Natural killer cell (primary cell): ENCODE measurements at regions not wholly inside any gene's neighbourhood (a gene's known extent, or its start where the extent isn't known, plus 50 kb on each side); places are given as distances from the start of the nearest gene placed in this dataset.

Experiments used
- ATAC-seq, 3 donors: fragments of 150-1000 bp in 2 of 3; fragments of 200-7000 bp in 1 of 3; cut with Tn5 transposase; 1 replicate in 1 of 3; 2 replicates in 2 of 3; pipeline ENCODE4 v1.10.0; 2021; ENCODE audit warnings: mild to moderate bottlenecking in 2 of 3, moderate library complexity in 2 of 3
- DNase-seq, 2 donors: peaks; one replicate each; pipeline versions ENCODE4 v3.0.0 to v3.0.0-alpha.2; 2013 to 2021; ENCODE audit warnings: mixed read lengths in 1 of 2
- H3K27ac ChIP-seq: one replicate; pipeline ENCODE4 v1.5.1; 2013; ENCODE audit warnings: mild to moderate bottlenecking, low read length
- H3K27me3 ChIP-seq: one replicate; pipeline ENCODE4 v1.6.1; 2013; ENCODE audit warnings: low read length; ENCODE audit not compliant: control insufficient read depth, insufficient read depth
- H3K36me3 ChIP-seq: one replicate; pipeline ENCODE4 v1.6.1; 2013; ENCODE audit warnings: low read length; ENCODE audit not compliant: control insufficient read depth, insufficient read depth
- H3K4me1 ChIP-seq: one replicate; pipeline ENCODE4 v1.6.1; 2013; ENCODE audit warnings: low read length; ENCODE audit not compliant: control insufficient read depth, insufficient read depth
- H3K4me3 ChIP-seq: one replicate; pipeline ENCODE4 v1.5.1; 2013; ENCODE audit warnings: low read length
- H3K9me3 ChIP-seq: one replicate; pipeline ENCODE4 v1.6.1; 2013; ENCODE audit warnings: low read length; ENCODE audit not compliant: control insufficient read depth, insufficient read depth
- H3K27ac Mint-ChIP-seq, 2 donors: one replicate each; pipeline ENCODE4 v1.8.0; 2022; ENCODE audit warnings: mild to moderate bottlenecking in 2 of 2, mixed read lengths in 2 of 2, moderate library complexity in 1 of 2
- H3K27me3 Mint-ChIP-seq, 2 donors: one replicate each; pipeline ENCODE4 v1.8.0; 2022; ENCODE audit warnings: low read depth in 2 of 2, mixed read lengths in 2 of 2
- H3K36me3 Mint-ChIP-seq: one replicate; pipeline ENCODE4 v1.8.0; 2022; ENCODE audit warnings: mixed read lengths
- H3K4me1 Mint-ChIP-seq, 2 donors: one replicate each; pipeline ENCODE4 v1.8.0; 2022; ENCODE audit warnings: mixed read lengths in 2 of 2
- H3K4me3 Mint-ChIP-seq: one replicate; pipeline ENCODE4 v1.8.0; 2022; ENCODE audit warnings: mild to moderate bottlenecking, moderate library complexity, mixed read lengths
- H3K9me3 Mint-ChIP-seq, 2 donors: one replicate each; pipeline ENCODE4 v1.8.0; 2022; ENCODE audit warnings: mixed read lengths in 2 of 2
- WGBS: methylation state at CpG from one replicate; pipeline ENCODE4 v1.1.7; 2013; ENCODE audit warnings: missing lambda C conversion rate; ENCODE audit not compliant: insufficient coverage; 5-methylcytosine and 5-hydroxymethylcytosine counted together
- intact Hi-C: fragments of 100-400 bp; cut with micrococcal nuclease; formaldehyde crosslinking; loops from one replicate; pipeline ENCODE4 v1.14.2; 2022
- TF ChIP-seq, protein P1 (sequence below): fragments of 200-600 bp; IDR thresholded peaks from one replicate; pipeline ENCODE4 v1.8.0; 2022; ENCODE audit warnings: antibody characterized with exemption

DNA sequence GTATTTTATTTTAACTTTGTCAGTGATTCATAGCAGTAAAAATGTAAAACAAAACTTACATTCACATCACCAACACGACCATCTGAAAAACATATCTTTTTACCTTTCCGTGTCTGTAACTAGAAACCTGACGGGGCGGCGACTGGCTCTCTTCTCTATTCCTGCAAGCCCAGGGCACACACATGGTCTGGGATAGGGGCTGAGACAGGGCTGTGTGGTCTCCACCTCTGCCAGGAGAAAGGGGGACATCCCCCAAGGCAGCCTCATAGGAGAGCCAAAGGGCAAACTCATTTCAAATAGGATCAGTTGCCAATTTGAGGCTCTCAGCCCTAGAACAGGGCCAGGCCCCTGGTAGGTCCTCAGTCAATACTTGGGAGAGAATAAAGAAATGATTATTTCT is 359.4 kb downstream of the TCERG1L start:
- H3K4me1 Mint-ChIP-seq, result no peaks in the 10 kb centered on the region
- WGBS, result 93% methylated on average over 5 of the region's 5 CpGs
- no peak overlapping the region for H3K27ac ChIP-seq
- H3K9me3 Mint-ChIP-seq, result no peaks in the 10 kb centered on the region
- H3K4me3 Mint-ChIP-seq, result no peak overlapping the region
- H3K4me1 ChIP-seq, result no peaks in the 10 kb centered on the region
- no peaks in the 10 kb centered on the region for H3K36me3 ChIP-seq
- intact Hi-C loops, result no loop called here
- H3K9me3 ChIP-seq, result no peaks in the 10 kb centered on the region
- DNase-seq (no peak), ATAC-seq (no peak)
- no peaks in the 10 kb centered on the region for H3K27me3 ChIP-seq
- no peaks in the 10 kb centered on the region for H3K36me3 Mint-ChIP-seq
- H3K4me3 ChIP-seq, result no peak overlapping the region
- H3K27ac Mint-ChIP-seq, result no peak overlapping the region
- peaks cover 3 to 6% of the 10 kb centered on the region in 2 donors for H3K27me3 Mint-ChIP-seq
- TF ChIP-seq, protein P1, sequence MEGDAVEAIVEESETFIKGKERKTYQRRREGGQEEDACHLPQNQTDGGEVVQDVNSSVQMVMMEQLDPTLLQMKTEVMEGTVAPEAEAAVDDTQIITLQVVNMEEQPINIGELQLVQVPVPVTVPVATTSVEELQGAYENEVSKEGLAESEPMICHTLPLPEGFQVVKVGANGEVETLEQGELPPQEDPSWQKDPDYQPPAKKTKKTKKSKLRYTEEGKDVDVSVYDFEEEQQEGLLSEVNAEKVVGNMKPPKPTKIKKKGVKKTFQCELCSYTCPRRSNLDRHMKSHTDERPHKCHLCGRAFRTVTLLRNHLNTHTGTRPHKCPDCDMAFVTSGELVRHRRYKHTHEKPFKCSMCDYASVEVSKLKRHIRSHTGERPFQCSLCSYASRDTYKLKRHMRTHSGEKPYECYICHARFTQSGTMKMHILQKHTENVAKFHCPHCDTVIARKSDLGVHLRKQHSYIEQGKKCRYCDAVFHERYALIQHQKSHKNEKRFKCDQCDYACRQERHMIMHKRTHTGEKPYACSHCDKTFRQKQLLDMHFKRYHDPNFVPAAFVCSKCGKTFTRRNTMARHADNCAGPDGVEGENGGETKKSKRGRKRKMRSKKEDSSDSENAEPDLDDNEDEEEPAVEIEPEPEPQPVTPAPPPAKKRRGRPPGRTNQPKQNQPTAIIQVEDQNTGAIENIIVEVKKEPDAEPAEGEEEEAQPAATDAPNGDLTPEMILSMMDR, result no peak

DNA sequence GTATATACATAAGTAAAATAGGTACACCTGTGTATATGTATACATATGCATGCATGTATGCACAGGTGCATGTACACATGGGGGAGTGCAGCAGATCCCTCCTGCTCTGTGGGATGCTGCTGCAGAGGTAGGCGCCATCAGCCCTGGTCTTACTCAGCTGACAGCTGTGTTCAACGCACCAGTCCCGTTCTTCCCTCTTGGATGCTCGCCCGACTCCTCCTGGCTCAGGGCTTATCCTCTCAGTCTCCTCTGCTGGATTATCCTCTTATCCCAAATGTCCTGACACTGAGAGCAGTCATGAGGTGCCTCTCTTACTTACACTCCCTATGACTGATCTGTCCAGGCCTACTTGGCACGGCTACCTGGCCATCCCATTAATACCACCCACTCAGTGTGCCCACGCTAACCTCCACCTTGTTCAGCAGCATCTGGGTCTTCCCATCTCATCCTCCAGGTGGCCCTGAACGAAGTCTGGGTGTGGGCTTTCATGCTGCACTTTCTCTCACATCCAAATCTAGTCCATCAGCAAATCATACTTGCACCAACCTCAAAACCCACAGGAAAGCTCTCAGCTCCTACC is 357.1 kb downstream of the TCERG1L start:
- TF ChIP-seq, protein P1, result no peak
- no peaks in the 10 kb centered on the region for H3K4me1 ChIP-seq
- no peak overlapping the region for H3K27ac ChIP-seq
- Mint-ChIP-seq H3K4me3 (no peak overlapping the region), H3K27ac (no peak overlapping the region), H3K36me3 (no peaks in the 10 kb centered on the region), H3K4me1 (no peaks in the 10 kb centered on the region), H3K9me3 (no peaks in the 10 kb centered on the region), H3K27me3 (peaks cover 0 to 5% of the 10 kb centered on the region in 2 donors)
- no peaks in the 10 kb centered on the region for H3K9me3 ChIP-seq
- H3K36me3 ChIP-seq, result no peaks in the 10 kb centered on the region
- ATAC-seq (no peak), DNase-seq (no peak)
- intact Hi-C loops, result no loop called here
- H3K27me3 ChIP-seq, result no peaks in the 10 kb centered on the region
- WGBS, result 79% methylated on average over 8 of the region's 8 CpGs
- H3K4me3 ChIP-seq, result no peak overlapping the region

DNA sequence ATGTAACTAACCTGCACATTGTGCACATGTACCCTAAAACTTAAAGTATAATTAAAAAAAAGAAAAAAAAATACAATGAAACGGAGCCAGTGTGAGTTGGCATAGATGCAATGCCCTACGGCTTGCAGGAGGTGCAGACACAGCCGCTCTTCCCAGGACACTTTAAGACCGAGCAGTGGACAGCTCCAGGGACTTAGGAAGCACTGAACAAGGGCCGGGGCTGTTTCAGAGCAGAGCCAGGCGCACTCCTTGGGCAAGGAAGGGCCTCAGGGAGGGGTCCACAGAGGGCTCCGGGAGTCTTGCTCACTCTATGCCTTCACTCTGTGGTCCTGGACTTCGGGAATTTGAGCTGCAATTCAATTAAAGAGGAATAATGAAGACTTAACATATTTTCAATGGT is 355.3 kb downstream of the TCERG1L start:
- TF ChIP-seq, protein P1, result no peak
- WGBS, result 68% methylated on average over 8 of the region's 8 CpGs
- H3K4me3 Mint-ChIP-seq, result no peak overlapping the region

DNA sequence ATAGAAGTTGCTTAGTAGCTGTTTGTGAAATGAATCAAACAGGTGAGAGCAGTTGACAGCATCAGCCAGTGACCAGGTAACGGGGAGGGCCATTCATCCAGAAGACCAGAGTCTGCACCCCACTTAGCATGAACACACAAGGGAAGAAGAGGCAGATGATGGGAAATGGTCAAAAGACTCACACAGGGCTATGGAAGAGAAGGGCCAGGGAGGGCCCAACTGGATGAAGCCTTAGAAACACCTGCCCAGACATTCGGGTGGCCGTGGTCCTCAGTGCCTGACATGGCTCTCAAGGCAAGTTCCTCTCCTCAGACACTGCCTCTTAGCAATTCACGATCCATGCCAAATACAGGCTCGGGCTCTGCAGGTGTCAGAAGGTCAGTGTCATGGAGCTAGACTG is 354.1 kb downstream of the TCERG1L start:
- WGBS, result 82% methylated on average over 5 of the region's 5 CpGs
- intact Hi-C loops, result no loop called here
- no peaks in the 10 kb centered on the region for H3K9me3 ChIP-seq
- H3K4me1 Mint-ChIP-seq, result no peaks in the 10 kb centered on the region
- no peak overlapping the region for H3K27ac Mint-ChIP-seq
- H3K36me3 Mint-ChIP-seq, result no peaks in the 10 kb centered on the region
- H3K27me3 Mint-ChIP-seq, result no peaks in the 10 kb centered on the region
- no peak for DNase-seq
- no peaks in the 10 kb centered on the region for H3K4me1 ChIP-seq
- ATAC-seq, result no peak
- no peaks in the 10 kb centered on the region for H3K9me3 Mint-ChIP-seq
- no peaks in the 10 kb centered on the region for H3K27me3 ChIP-seq
- H3K4me3 ChIP-seq, result no peak overlapping the region
- no peak overlapping the region for H3K4me3 Mint-ChIP-seq
- no peak overlapping the region for H3K27ac ChIP-seq
- TF ChIP-seq, protein P1, result no peak
- no peaks in the 10 kb centered on the region for H3K36me3 ChIP-seq

More for the DNA sequence above, 355.3 kb downstream of the TCERG1L start:
- Mint-ChIP-seq H3K27ac (no peak overlapping the region), H3K27me3 (no peaks in the 10 kb centered on the region), H3K36me3 (no peaks in the 10 kb centered on the region), H3K4me1 (no peaks in the 10 kb centered on the region), H3K9me3 (no peaks in the 10 kb centered on the region)
- Histone ChIP-seq H3K9me3 (no peaks in the 10 kb centered on the region), H3K4me1 (no peaks in the 10 kb centered on the region), H3K27ac (no peak overlapping the region), H3K4me3 (no peak overlapping the region), H3K27me3 (no peaks in the 10 kb centered on the region), H3K36me3 (no peaks in the 10 kb centered on the region)
- intact Hi-C loops, result no loop called here
- ATAC-seq, result no peak
- no peak for DNase-seq
